ENCODE measurements at regions not wholly inside any gene's neighbourhood (a gene's known extent, or its start where the extent isn't known, plus 50 kb on each side); places are given as distances from the start of the nearest gene placed in this dataset.

GRCh38 chr12:90193500-90193899, 484.9 kb upstream of the ATP2B1 start:
- DNase-seq = no peak

GRCh38 chr12:90188857-90189256, 480.2 kb upstream of the ATP2B1 start:
- DNase-seq = no peak

- DNase-seq = no peak
Measured at GRCh38 chr12:90183201-90183600, 474.6 kb upstream of the ATP2B1 start.

- DNase-seq = no peak
Measured at GRCh38 chr12:90181216-90181615, 472.6 kb upstream of the ATP2B1 start.

- no peak for DNase-seq
Measured at GRCh38 chr12:90174956-90175355, 466.3 kb upstream of the ATP2B1 start.

- DNase-seq = no peak
Measured at GRCh38 chr12:90174198-90174510, 465.5 kb upstream of the ATP2B1 start.

GRCh38 chr12:90173499-90174197, 465.0 kb upstream of the ATP2B1 start:
- DNase-seq = no peak

GRCh38 chr12:90172524-90172923, 463.9 kb upstream of the ATP2B1 start:
- DNase-seq = no peak

GRCh38 chr12:90170740-90171139, 462.1 kb upstream of the ATP2B1 start:
- DNase-seq = no peak

- no peak for DNase-seq
Measured at GRCh38 chr12:90167518-90168208, 459.0 kb upstream of the ATP2B1 start.

GRCh38 chr12:90166671-90167070, 458.0 kb upstream of the ATP2B1 start:
- DNase-seq = no peak

- DNase-seq = no peak
Measured at GRCh38 chr12:90166012-90166411, 457.4 kb upstream of the ATP2B1 start.

GRCh38 chr12:90163975-90164374, 455.3 kb upstream of the ATP2B1 start:
- DNase-seq = no peak

GRCh38 chr12:90153827-90154226, 445.2 kb upstream of the ATP2B1 start:
- DNase-seq = no peak

GRCh38 chr12:90152897-90153624, 444.4 kb upstream of the ATP2B1 start:
- peak; percentile 37 for DNase-seq

- DNase-seq = no peak
Measured at GRCh38 chr12:90151491-90152015, 442.9 kb upstream of the ATP2B1 start.

GRCh38 chr12:90149453-90149852, 440.8 kb upstream of the ATP2B1 start:
- no peak for DNase-seq

- no peak for DNase-seq
Measured at GRCh38 chr12:90129366-90130030, 420.9 kb upstream of the ATP2B1 start.

- no peak for DNase-seq
Measured at GRCh38 chr12:90128526-90128925, 419.9 kb upstream of the ATP2B1 start.

GRCh38 chr12:90126125-90126524, 417.5 kb upstream of the ATP2B1 start:
- DNase-seq = no peak

- DNase-seq = no peak
Measured at GRCh38 chr12:90124914-90125313, 416.3 kb upstream of the ATP2B1 start.

- no peak for DNase-seq
Measured at GRCh38 chr12:90124289-90124688, 415.7 kb upstream of the ATP2B1 start.

- DNase-seq = no peak
Measured at GRCh38 chr12:90122681-90123080, 414.0 kb upstream of the ATP2B1 start.
